ENCODE measurements at regions not wholly inside any gene's neighbourhood (a gene's known extent, or its start where the extent isn't known, plus 50 kb on each side); places are given as distances from the start of the nearest gene placed in this dataset.

DNA sequence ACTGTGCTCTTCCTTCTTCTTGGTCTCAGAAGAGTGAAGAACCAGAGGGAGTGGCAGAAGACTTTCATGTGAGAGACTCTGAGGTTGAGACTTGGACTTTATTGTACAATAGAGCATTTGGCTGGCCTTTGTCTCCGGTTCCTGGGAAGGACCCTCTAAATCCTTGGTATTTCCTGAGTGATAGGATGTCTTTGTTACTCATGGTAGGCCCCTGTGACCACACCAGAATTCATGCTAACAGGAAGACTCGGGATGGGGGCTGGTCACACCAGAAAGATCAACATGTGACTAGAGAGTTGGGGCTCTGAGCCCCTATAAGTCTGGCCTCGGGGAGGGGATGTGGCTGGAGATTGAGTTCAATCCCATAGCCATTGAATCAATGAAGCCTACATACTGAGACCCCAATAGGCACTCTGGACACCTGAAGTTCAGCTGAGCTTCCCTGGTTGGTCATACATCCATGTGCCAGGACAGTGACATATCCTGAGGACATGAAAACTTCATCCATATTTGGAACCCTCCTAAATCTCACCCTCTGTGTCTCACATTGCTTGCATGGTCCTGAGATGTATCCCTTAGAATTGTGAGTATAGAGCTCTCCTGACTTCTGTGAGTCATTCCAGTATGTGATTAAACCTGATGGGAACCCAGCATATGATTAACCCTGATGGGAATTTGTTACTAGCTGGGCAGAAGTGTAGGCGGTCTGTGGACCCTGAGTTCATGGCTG lies 201.7 kb downstream of the GADD45G start (continued):
- TF ChIP-seq ZBED1 (IDR thresholded peaks at IDR 0.05; ENCODE audit: borderline replicate concordance) (no peak), CHD2 (IDR thresholded peaks at IDR 0.05; ENCODE audit: borderline replicate concordance, low read depth, low read length) (no peak), POLR2A (IDR thresholded peaks at IDR 0.05; ENCODE audit: low read depth, low read length) (no peak), ZNF217 (IDR thresholded peaks at IDR 0.05) (no peak), ASH2L (IDR thresholded peaks at IDR 0.05; ENCODE audit: borderline replicate concordance, low read depth) (no peak), CBFB (IDR thresholded peaks at IDR 0.05; ENCODE audit: low read depth) (no peak), EED (IDR thresholded peaks at IDR 0.05; ENCODE audit: low read depth) (no peak)
- TF ChIP-seq, protein P1, sequence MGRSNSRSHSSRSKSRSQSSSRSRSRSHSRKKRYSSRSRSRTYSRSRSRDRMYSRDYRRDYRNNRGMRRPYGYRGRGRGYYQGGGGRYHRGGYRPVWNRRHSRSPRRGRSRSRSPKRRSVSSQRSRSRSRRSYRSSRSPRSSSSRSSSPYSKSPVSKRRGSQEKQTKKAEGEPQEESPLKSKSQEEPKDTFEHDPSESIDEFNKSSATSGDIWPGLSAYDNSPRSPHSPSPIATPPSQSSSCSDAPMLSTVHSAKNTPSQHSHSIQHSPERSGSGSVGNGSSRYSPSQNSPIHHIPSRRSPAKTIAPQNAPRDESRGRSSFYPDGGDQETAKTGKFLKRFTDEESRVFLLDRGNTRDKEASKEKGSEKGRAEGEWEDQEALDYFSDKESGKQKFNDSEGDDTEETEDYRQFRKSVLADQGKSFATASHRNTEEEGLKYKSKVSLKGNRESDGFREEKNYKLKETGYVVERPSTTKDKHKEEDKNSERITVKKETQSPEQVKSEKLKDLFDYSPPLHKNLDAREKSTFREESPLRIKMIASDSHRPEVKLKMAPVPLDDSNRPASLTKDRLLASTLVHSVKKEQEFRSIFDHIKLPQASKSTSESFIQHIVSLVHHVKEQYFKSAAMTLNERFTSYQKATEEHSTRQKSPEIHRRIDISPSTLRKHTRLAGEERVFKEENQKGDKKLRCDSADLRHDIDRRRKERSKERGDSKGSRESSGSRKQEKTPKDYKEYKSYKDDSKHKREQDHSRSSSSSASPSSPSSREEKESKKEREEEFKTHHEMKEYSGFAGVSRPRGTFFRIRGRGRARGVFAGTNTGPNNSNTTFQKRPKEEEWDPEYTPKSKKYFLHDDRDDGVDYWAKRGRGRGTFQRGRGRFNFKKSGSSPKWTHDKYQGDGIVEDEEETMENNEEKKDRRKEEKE (IDR thresholded peaks at IDR 0.05): no peak

GRCh38 chr9:89807101-89807395 lies 202.2 kb downstream of the GADD45G start:
- ChIA-PET POLR2A (no interaction called here), CTCF (no interaction called here), SMC1A (ENCODE audit: uncharacterized antibody, unreplicated experiment) (interaction anchor here (1.2 kb wide), 1 partner anchor 9 kb away, joined by 3 read pairs; no protein-coding TSS in a partner anchor), RAD21 (ENCODE audit: unreplicated experiment) (interaction anchor here (1.1 kb wide), 1 partner anchor 9 kb away, joined by 3 read pairs; no protein-coding TSS in a partner anchor)
- Histone ChIP-seq H3K27ac (ENCODE audit: control insufficient read depth, insufficient read depth) (no peak overlapping the region), H3K9me3 (replicated peaks; ENCODE audit: control insufficient read depth, insufficient read depth, low read length) (no peaks in the 10 kb centered on the region), H4K20me1 (ENCODE audit: control insufficient read depth, insufficient read depth) (no peaks in the 10 kb centered on the region), H3K4me2 (ENCODE audit: control insufficient read depth, insufficient read depth) (no peak overlapping the region), H3K79me2 (ENCODE audit: control insufficient read depth, insufficient read depth, low read length) (no peaks in the 10 kb centered on the region), H3K9ac (ENCODE audit: control insufficient read depth, insufficient read depth, low read length) (no peak overlapping the region), H3K27me3 (replicated peaks in 1 of 2; ENCODE audit: control insufficient read depth in 2 of 2, insufficient read depth in 2 of 2, low read length in 1 of 2) (no peaks in the 10 kb centered on the region), H3K36me3 (ENCODE audit: control insufficient read depth in 2 of 2, insufficient read depth in 2 of 2, low read length in 1 of 2) (no peaks in the 10 kb centered on the region), H3K4me1 (ENCODE audit: control insufficient read depth, insufficient read depth, low read length) (no peaks in the 10 kb centered on the region), H2AFZ (ENCODE audit: control insufficient read depth, low read depth, low read length) (no peak overlapping the region), H3K4me3 (no peak overlapping the region)
- in situ Hi-C loops (cut with MboI) (no loop called here), intact Hi-C loops (cut with micrococcal nuclease; ENCODE audit: unreplicated experiment) (no loop called here)
- TF ChIP-seq ZBTB11 (CRISPR knock-in tag; IDR thresholded peaks at IDR 0.05): no peak
- no TSS peak for BruUV-seq (replicated peaks)
- 56% methylated on average over 5 of the region's 5 CpGs for WGBS (ENCODE audit: insufficient coverage, insufficient replicate concordance, low lambda C conversion rate, missing lambda C conversion rate)
- no peak for ATAC-seq
- FAIRE-seq: no peak
- no peak for DNase-seq (ENCODE audit: low read depth, low spot score)
